PC-3 (cell line): ENCODE measurements at regions not wholly inside any gene's neighbourhood (a gene's known extent, or its start where the extent isn't known, plus 50 kb on each side); places are given as distances from the start of the nearest gene placed in this dataset.

Experiments
- ATAC-seq: fragments of 200-7000 bp; cut with Tn5 transposase; 2 replicates; pipeline ENCODE4 v1.9.1; 2020; ENCODE audit warnings: mild to moderate bottlenecking, moderate library complexity
- BruUV-seq: library from RNA; stranded (reverse); fragments of 400-500 nt; replicated peaks from 2 replicates; lab custom pipeline; 2021; lab: Mats Ljungman, UMichigan
- CTCF ChIA-PET: fragments of 300-600 bp; sonication (Branson Sonifier 250); formaldehyde crosslinking; loops from one replicate; lab custom pipeline; 2022; ENCODE audit warnings: antibody characterized with exemption; lab: Charles Lee
- POLR2A ChIA-PET: fragments of 300-600 bp; sonication (Branson Sonifier 250); formaldehyde crosslinking; loops from one replicate; lab custom pipeline; 2022; ENCODE audit warnings: antibody characterized with exemption; ENCODE audit not compliant: unreplicated experiment; lab: Charles Lee
- DNase-seq: peaks from one replicate; pipeline ENCODE4 v3.0.0-alpha.2; 2015
- H2AFZ ChIP-seq: fragments of 300-600 bp; sonication (generic); 2 replicates; pipeline ENCODE4 v1.6.0; 2016; ENCODE audit warnings: antibody characterized with exemption, low read length
- H3F3A ChIP-seq: fragments of 300-600 bp; sonication (generic); one replicate; pipeline ENCODE4 v1.6.0; 2017; ENCODE audit warnings: antibody characterized with exemption, low read length, control low read depth, mild to moderate bottlenecking; ENCODE audit not compliant: unreplicated experiment
- H3K27ac ChIP-seq: fragments of 300-600 bp; sonication (generic); 2 replicates; pipeline ENCODE4 v1.5.1; 2016; ENCODE audit warnings: mild to moderate bottlenecking, low read length
- H3K27me3 ChIP-seq: fragments of 300-600 bp; sonication (generic); 2 replicates; pipeline ENCODE4 v1.6.1; 2016; ENCODE audit warnings: low read length, mixed read lengths
- H3K36me3 ChIP-seq: fragments of 300-600 bp; sonication (generic); 2 replicates; pipeline ENCODE4 v1.6.1; 2016; ENCODE audit warnings: low read depth, mixed run types, low read length, mixed read lengths
- H3K4me1 ChIP-seq: fragments of 300-600 bp; sonication (generic); 2 replicates; pipeline ENCODE4 v1.5.1; 2016; ENCODE audit warnings: low read length; ENCODE audit not compliant: insufficient read depth
- H3K4me2 ChIP-seq: fragments of 300-600 bp; sonication (generic); 2 replicates; pipeline ENCODE4 v1.6.0; 2016; ENCODE audit warnings: low read length
- H3K4me3 ChIP-seq: fragments of 300-600 bp; sonication (generic); 2 replicates; pipeline ENCODE4 v1.5.1; 2016; ENCODE audit warnings: mild to moderate bottlenecking, low read length, mixed read lengths
- H3K79me2 ChIP-seq: fragments of 300-600 bp; sonication (generic); 2 replicates; pipeline ENCODE4 v1.6.1; 2017; ENCODE audit warnings: low read length, mixed read lengths
- H3K9ac ChIP-seq: fragments of 300-600 bp; sonication (generic); 2 replicates; pipeline ENCODE4 v1.6.0; 2016; ENCODE audit warnings: mild to moderate bottlenecking, low read length
- H3K9me2 ChIP-seq: fragments of 300-600 bp; sonication (generic); replicated peaks from 2 replicates; pipeline ENCODE4 v1.6.1; 2016; ENCODE audit warnings: mixed run types, low read length, mixed read lengths
- H3K9me3 ChIP-seq: fragments of 300-600 bp; sonication (generic); 2 replicates; pipeline ENCODE4 v1.6.1; 2016; ENCODE audit warnings: low read length, mixed read lengths
- H4K20me1 ChIP-seq: fragments of 300-600 bp; sonication (generic); 2 replicates; pipeline ENCODE4 v1.6.1; 2016; ENCODE audit warnings: low read length, mixed read lengths
- EZH2 ChIP-seq: fragments of 300-600 bp; sonication (generic); IDR thresholded peaks from one replicate; pipeline ENCODE4 v1.6.1; 2017; ENCODE audit warnings: antibody characterized with exemption, mild to moderate bottlenecking, low read length; ENCODE audit not compliant: unreplicated experiment
- EZH2phosphoT487 ChIP-seq: fragments of 300-600 bp; sonication (generic); IDR thresholded peaks from 2 replicates; pipeline ENCODE4 v1.6.1; 2018; ENCODE audit warnings: mild to moderate bottlenecking, antibody characterized with exemption, low read length, borderline replicate concordance
- intact Hi-C: fragments of 100-400 bp; cut with micrococcal nuclease; formaldehyde crosslinking; loops from 2 replicates; pipeline ENCODE4 v1.9.0; 2023
- TF ChIP-seq, protein P1 (sequence below): fragments of 300-600 bp; sonication (generic); conservative IDR thresholded peaks from 2 replicates; pipeline ENCODE4 v1.5.1; 2017; ENCODE audit warnings: antibody characterized with exemption, low read depth, mild to moderate bottlenecking, low read length

DNA sequence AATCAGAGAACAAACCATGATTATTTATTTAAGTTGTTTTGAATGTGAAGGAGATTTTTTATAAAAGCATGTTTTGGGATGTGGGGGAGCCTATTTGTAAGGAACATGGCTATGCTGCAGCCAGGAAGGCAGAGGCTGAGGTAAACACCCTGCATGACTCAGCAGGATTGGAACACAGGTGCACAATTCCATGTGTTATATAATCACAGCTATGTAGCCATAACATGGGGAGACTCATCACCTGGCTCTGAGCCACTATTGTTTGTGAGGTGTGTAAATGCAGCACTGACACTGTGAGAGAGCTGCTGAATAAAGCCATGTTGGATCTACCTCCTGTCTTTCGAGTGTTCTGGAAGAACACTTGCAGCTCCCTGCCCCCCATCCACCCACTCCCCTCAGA lies 1009.8 kb downstream of the DNAH5 start:
- H3K9me2 ChIP-seq = no peaks in the 10 kb centered on the region
- intact Hi-C loops = loop anchor here (5.0 to 10.0 kb wide), 2 partner anchors 543 to 900 kb away; no protein-coding TSS in a partner anchor
- H2AFZ ChIP-seq = peak overlapping the region; percentile 37
- no peaks in the 10 kb centered on the region for H3K9me3 ChIP-seq
- CTCF ChIA-PET = no interaction called here
- H4K20me1 ChIP-seq = no peaks in the 10 kb centered on the region
- ATAC-seq = peak; percentile 87
- BruUV-seq = no TSS peak
- H3K9ac ChIP-seq = no peak overlapping the region
- TF ChIP-seq EZH2phosphoT487 (no peak), EZH2 (no peak)
- TF ChIP-seq, protein P1, sequence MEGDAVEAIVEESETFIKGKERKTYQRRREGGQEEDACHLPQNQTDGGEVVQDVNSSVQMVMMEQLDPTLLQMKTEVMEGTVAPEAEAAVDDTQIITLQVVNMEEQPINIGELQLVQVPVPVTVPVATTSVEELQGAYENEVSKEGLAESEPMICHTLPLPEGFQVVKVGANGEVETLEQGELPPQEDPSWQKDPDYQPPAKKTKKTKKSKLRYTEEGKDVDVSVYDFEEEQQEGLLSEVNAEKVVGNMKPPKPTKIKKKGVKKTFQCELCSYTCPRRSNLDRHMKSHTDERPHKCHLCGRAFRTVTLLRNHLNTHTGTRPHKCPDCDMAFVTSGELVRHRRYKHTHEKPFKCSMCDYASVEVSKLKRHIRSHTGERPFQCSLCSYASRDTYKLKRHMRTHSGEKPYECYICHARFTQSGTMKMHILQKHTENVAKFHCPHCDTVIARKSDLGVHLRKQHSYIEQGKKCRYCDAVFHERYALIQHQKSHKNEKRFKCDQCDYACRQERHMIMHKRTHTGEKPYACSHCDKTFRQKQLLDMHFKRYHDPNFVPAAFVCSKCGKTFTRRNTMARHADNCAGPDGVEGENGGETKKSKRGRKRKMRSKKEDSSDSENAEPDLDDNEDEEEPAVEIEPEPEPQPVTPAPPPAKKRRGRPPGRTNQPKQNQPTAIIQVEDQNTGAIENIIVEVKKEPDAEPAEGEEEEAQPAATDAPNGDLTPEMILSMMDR = no peak
- no peaks in the 10 kb centered on the region for H3F3A ChIP-seq
- H3K27ac ChIP-seq = no peak overlapping the region
- no peaks in the 10 kb centered on the region for H3K79me2 ChIP-seq
- peak overlapping the region; percentile 13; the same call in 1 of the 2 replicates for H3K4me2 ChIP-seq
- DNase-seq = peak; percentile 96
- no peak overlapping the region for H3K4me3 ChIP-seq
- POLR2A ChIA-PET = no interaction called here
- H3K27me3 ChIP-seq = no peaks in the 10 kb centered on the region
- H3K36me3 ChIP-seq = no peaks in the 10 kb centered on the region
- peaks cover 14% of the 10 kb centered on the region for H3K4me1 ChIP-seq

DNA sequence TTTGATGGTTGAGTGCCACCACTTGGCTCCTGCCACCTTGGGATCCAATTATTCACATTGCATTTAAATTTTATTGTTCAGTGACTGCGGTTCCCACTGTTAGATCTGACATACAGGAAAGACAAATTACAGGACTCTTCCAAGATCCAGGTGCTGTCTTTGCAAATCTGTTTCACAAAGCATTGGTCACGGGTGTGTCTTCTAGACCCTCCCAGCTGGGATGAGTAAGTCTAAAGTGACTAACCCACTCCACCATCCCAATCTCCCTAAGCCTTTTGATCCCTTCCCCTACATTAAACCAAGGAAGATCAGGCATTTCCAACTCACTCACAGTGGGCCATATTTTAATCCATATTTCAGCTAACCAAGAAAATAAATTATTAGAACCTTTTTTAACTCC lies 1016.3 kb upstream of the CTNND2 start:
- no peak for ATAC-seq
- no peak overlapping the region for H3K9ac ChIP-seq

DNA sequence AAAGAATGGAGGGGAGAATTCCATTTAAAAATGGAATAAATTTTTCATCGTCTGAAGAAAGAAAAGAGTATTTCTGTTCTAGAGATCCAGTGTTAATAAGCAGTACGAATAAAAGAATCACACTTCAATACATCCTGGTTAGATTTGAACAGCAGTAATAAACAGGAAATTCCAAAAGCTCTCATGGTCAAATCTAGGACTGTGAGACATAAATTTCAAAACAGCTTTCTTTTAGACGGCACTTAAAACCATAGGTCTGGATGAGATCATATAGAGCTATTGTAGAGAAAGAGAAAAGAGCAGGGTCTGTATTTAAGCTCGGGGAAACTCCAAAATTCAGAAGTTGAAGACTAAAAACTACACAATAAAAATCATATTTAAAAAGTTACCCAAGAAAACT lies 1006.9 kb upstream of the CTNND2 start:
- TF ChIP-seq, protein P1 = no peak
- no peak for TF ChIP-seq EZH2phosphoT487
- no peak for TF ChIP-seq EZH2
- no peak overlapping the region for H3K4me2 ChIP-seq
- DNase-seq = no peak
- no peaks in the 10 kb centered on the region for H3K9me3 ChIP-seq
- no peaks in the 10 kb centered on the region for H3K4me1 ChIP-seq
- no TSS peak for BruUV-seq
- POLR2A ChIA-PET = no interaction called here
- H3K27ac ChIP-seq = no peak overlapping the region
- H3K9me2 ChIP-seq = no peaks in the 10 kb centered on the region
- no peak overlapping the region for H3K9ac ChIP-seq
- H3K36me3 ChIP-seq = no peaks in the 10 kb centered on the region
- no peak overlapping the region for H2AFZ ChIP-seq
- no peak overlapping the region for H3K4me3 ChIP-seq
- no peaks in the 10 kb centered on the region for H3K27me3 ChIP-seq
- H3K79me2 ChIP-seq = no peaks in the 10 kb centered on the region
- no peak for ATAC-seq
- CTCF ChIA-PET = no interaction called here
- H3F3A ChIP-seq = no peaks in the 10 kb centered on the region
- no peaks in the 10 kb centered on the region for H4K20me1 ChIP-seq
- intact Hi-C loops = no loop called here

More for the DNA sequence above, 1016.3 kb upstream of the CTNND2 start:
- no peak overlapping the region for H3K27ac ChIP-seq
- H3K4me3 ChIP-seq = no peak overlapping the region
- no peak overlapping the region for H3K4me2 ChIP-seq
- TF ChIP-seq EZH2phosphoT487 (no peak), EZH2 (no peak)
- TF ChIP-seq, protein P1 = no peak
- no peaks in the 10 kb centered on the region for H3F3A ChIP-seq
- DNase-seq = peak; percentile 55
- H4K20me1 ChIP-seq = no peaks in the 10 kb centered on the region
- no peaks in the 10 kb centered on the region for H3K79me2 ChIP-seq
- H2AFZ ChIP-seq = no peak overlapping the region
- H3K9me2 ChIP-seq = no peaks in the 10 kb centered on the region
- POLR2A ChIA-PET = no interaction called here
- peaks cover 6% of the 10 kb centered on the region; the same call in 1 of the 2 replicates for H3K4me1 ChIP-seq
- CTCF ChIA-PET = no interaction called here
- intact Hi-C loops = no loop called here
- BruUV-seq = no TSS peak
- no peaks in the 10 kb centered on the region for H3K9me3 ChIP-seq
- H3K36me3 ChIP-seq = no peaks in the 10 kb centered on the region
- H3K27me3 ChIP-seq = no peaks in the 10 kb centered on the region
